ENCODE measurements at regions not wholly inside any gene's neighbourhood (a gene's known extent, or its start where the extent isn't known, plus 50 kb on each side); places are given as distances from the start of the nearest gene placed in this dataset.

DNA sequence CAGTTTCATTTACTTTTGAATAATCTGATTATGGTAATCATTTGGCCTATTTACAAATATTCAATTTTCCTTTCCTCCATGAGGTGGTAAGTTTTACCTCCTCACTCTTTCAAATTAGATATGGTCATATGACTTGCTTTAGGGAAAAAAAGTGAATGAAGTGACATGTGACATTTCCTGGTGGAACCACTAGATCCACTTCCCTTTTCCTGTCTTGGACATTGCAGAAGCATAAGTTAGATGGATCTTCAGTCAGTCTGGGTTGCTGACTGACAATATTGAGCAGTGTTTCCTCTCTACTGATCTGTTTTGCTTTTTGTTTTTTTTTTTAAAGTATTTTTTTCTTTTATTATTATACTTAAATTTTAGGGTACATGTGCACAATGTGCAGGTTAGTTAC is 481.1 kb upstream of the PTBP2 start:
- FAIRE-seq (no peak), DNase-seq (ENCODE audit: low spot score) (no peak)

DNA sequence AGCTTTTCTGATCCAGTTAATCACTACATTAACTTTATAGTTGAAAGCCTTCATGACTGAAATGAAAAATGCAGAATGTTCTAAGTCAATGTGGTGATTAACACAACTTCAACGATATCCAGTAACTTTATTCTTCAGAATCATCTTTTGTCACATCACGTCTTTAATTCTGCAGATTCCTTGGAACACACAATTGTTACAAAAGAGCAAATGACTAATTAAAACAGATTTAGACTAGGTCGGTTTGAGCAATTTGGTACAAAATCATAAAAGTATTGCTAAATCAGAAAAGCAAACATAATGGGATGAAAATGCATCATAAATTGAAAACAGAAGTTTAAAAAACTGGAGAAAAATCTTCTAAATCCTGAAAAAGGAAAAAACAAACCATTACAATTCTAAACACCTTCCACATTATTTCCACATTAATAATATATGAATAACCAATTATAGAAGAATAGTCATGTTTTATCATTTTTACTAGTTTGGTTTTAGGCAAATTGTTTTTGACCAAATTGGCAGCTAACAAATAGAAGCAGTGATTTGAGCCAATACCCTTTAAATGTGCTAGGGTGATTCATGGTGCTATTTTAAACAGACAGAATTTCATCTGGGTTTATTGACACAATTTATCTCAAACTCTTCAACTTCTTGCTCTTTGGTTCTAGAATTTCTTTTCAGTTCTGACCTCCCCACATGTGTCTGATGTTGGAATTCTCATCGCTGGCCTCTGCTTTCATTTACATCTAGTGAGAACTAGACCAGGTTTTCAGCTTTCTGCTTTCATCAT is 468.1 kb upstream of the PTBP2 start:
- no peak for FAIRE-seq
- DNase-seq (ENCODE audit: low spot score), result no peak

- FAIRE-seq (no peak), DNase-seq (ENCODE audit: low spot score) (no peak)
Observed at GRCh38 chr1:96256130-96256790, 465.3 kb upstream of the PTBP2 start.

DNA sequence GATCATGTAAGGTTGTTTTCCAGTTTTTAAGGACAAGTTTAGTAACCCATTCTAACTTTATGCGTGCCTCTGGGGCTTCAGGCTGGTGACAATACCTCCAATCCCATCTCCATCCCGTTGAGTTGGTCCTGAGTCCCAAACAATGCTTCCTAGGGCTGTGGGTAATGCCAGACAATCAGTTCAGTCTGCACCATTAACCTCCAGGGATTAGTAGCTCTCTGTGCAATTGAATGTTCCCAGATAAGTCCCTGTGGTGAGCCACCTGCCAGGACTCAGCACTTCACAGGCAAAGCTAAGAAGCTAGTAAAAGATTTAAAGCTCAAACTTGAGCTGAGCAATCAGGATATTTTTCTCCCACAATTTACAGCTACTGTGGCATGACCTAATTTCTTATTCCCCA is 462.2 kb upstream of the PTBP2 start:
- no peak for FAIRE-seq
- DNase-seq (ENCODE audit: low spot score), result no peak

GRCh38 chr1:96281491-96281890 is 440.1 kb upstream of the PTBP2 start:
- DNase-seq (ENCODE audit: low spot score) (no peak), FAIRE-seq (no peak)

DNA sequence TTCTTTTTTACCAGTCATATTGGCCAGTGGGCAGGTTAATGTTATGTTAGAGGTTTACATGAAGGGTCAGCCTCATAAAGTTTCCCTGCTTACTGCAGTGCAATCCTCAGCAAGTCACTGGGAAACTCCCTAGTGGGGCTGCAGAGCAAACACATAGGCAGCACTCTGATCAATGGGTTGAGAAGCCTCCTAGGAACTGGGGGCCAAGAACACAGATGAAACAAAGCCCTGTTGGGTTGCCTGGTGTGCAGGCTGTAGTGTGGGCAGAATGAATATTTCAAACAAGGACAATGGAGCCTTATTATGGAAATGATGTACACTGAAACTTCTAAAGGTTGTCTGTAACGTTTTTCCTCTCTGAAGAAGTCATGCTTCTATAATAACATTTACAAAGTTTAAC is 431.6 kb upstream of the PTBP2 start:
- no peak for FAIRE-seq

GRCh38 chr1:96290801-96291200 is 430.8 kb upstream of the PTBP2 start:
- no peak for FAIRE-seq
- DNase-seq (ENCODE audit: low spot score), result no peak

More for the DNA sequence above, 431.6 kb upstream of the PTBP2 start:
- DNase-seq (ENCODE audit: low spot score), result no peak

GRCh38 chr1:96291468-96291867 is 430.1 kb upstream of the PTBP2 start:
- no peak for FAIRE-seq
- DNase-seq (ENCODE audit: low spot score), result no peak

DNA sequence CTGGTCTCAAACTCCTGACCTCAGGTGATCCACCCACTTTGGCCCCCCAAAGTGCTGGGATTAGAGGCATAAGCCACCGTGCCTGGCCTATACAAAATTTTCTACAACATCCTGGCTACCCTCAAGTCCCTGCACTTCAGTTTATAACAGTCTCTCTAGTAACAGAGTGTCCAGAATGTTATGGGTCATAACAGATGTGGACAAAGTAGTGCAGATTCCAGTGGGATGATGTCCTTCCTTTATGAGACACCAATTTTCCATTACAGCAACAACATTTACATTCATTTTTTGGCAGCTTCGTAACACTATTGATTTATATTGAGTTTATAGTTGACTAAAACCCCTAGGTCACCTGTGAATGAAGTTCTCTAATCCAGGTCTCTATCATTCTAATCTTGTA is 429.4 kb upstream of the PTBP2 start:
- DNase-seq (ENCODE audit: low spot score), result no peak
- no peak for FAIRE-seq

DNA sequence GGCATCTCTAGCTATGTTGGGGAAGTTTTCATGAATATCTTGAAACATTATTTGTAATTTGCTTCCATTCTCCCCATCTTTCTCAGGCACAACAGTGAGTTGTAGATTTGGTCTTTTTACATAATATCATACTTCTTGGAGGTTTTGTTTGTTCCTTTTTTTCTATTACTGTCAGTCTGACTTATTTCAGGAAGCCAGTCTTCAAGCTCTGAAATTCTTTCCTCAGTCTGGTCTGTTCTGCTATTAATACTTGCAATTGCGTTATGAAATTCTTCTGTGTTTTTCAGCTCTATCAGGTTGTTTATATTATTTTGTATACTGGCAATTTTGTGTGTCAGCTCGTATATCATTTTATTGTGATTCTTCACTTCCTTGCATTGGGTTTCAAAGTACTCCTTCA is 424.6 kb upstream of the PTBP2 start:
- FAIRE-seq (no peak), DNase-seq (ENCODE audit: low spot score) (no peak)

- FAIRE-seq, result peak; percentile 82
Observed at GRCh38 chr1:96306809-96307560, 414.6 kb upstream of the PTBP2 start.

GRCh38 chr1:96308314-96308713 is 413.3 kb upstream of the PTBP2 start:
- FAIRE-seq, result no peak
- no peak for DNase-seq (ENCODE audit: low spot score)

More at GRCh38 chr1:96306809-96307560, 414.6 kb upstream of the PTBP2 start:
- DNase-seq (ENCODE audit: low spot score), result peak; percentile 78

GRCh38 chr1:96309783-96310182 is 411.8 kb upstream of the PTBP2 start:
- DNase-seq (ENCODE audit: low spot score) (peak; percentile 62), FAIRE-seq (peak; percentile 92)

DNA sequence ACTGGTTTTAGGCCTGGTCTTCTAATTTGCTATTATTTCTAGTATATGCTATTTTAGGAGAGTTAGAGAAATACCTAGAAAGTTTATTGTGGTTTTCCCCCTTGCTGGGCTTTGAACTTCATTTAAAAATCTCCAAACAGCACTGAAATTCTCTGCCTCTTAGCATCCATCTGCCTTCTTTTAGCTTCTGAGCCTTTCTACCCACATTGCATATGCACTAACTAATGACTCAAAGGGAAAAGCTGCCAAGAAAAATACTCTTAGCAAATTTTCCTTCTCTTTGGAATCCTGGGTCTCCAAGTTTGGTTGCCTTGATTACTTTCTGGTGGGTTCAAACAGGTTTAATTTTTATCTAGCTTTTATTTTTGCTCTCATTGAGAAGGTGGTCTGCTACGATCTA is 408.4 kb upstream of the PTBP2 start:
- FAIRE-seq (peak; percentile 78), DNase-seq (ENCODE audit: low spot score) (peak; percentile 52)

DNA sequence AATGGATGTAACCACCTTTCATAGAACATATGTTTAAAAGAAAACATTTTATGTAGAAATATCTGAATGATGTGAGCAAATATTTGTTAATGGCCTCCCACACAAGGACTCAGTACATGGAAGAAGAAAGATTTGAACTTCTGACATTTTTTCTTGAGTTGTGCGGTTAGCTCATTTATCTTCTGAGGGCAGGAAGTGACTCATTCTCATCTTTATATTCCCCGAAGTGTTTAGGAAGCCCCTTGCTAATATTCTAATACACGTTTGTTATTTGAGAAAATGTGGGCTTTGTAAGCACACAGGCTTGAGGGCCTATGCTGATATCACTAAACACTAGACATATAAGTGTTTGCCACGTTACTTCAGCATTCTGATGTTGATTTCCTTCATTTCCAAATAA is 392.5 kb upstream of the PTBP2 start:
- no peak for DNase-seq (ENCODE audit: low spot score)
- FAIRE-seq, result no peak

GRCh38 chr1:96331596-96331995 is 390.0 kb upstream of the PTBP2 start:
- FAIRE-seq (no peak), DNase-seq (ENCODE audit: low spot score) (no peak)

- no peak for DNase-seq (ENCODE audit: low spot score)
- FAIRE-seq, result peak; percentile 23
Observed at GRCh38 chr1:96333522-96334235, 387.9 kb upstream of the PTBP2 start.

GRCh38 chr1:96334236-96334557 is 387.4 kb upstream of the PTBP2 start:
- DNase-seq (ENCODE audit: low spot score) (no peak), FAIRE-seq (no peak)

- FAIRE-seq, result no peak
- no peak for DNase-seq (ENCODE audit: low spot score)
Observed at GRCh38 chr1:96338622-96339021, 383.0 kb upstream of the PTBP2 start.

DNA sequence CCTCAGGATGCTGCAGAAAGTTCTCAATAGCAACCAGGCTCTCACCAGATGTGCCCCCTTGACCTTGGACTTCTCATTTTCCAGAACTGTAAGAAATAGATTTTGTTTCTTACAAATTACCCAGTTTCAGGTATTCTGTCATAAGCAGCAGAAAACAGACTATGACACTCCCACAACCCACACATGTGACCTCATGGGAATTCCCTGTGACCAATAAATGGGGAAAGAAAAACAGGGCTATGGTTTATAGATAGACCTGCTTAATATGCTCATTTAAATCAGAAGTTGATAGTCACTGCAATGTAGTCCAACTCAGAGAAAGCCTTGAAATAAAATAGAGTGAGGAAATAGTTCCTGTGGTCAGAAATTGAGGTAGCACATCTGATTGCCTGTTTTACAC is 380.9 kb upstream of the PTBP2 start:
- DNase-seq (ENCODE audit: low spot score) (no peak), FAIRE-seq (no peak)

DNA sequence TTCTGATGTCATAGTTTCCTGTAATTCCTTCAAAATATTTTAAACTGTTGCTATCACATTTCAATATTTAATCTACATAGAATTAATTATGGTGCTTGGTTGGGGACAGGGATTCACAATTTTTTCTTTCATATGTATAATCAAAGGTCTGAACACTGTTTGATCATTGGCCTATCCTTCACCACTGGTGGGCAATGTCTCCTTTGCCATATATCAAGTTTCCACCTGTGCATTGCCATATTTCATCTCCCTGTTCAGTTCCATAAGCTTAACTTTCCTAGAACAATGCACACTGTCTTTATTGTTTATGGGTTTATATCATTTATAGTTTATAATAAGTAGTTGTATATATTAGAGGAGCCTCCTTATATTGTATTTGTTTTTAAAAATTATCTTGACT is 374.9 kb upstream of the PTBP2 start:
- FAIRE-seq, result no peak
- no peak for DNase-seq (ENCODE audit: low spot score)

DNA sequence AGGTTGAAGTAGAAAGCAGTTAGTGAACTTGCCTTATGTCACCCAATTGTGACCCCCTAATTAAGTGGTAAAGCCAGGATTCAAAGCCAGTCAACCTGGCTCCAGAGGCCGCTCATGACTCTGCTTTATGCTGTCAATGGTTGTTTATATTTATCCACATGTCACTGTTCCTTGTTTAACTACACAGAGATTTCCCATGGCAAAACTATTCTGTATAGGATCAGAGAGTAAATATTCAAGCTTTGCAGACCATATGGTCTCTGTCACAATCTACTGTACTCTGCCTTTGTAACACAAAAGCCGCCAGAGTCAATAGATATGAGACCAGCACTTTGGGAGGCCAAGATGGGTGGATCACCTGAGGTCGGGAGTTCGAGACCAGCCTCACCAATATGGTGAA is 371.7 kb upstream of the PTBP2 start:
- DNase-seq (ENCODE audit: low spot score) (no peak), FAIRE-seq (no peak)

All from RCC 7860 (cell line).